GM21786 (cell line): ENCODE measurements at regions not wholly inside any gene's neighbourhood (a gene's known extent, or its start where the extent isn't known, plus 50 kb on each side); places are given as distances from the start of the nearest gene placed in this dataset.
"Not testable (repeated sequence)": the region's sequence is repeated elsewhere in the genome, so short reads cannot be mapped to it uniquely, and the experiment has no call there.

Experiments used
- ATAC-seq: cut with Tn5 transposase; IDR thresholded peaks from one replicate; pipeline ENCODE4 v1.9.1; 2021; ENCODE audit not compliant: unreplicated experiment

DNA sequence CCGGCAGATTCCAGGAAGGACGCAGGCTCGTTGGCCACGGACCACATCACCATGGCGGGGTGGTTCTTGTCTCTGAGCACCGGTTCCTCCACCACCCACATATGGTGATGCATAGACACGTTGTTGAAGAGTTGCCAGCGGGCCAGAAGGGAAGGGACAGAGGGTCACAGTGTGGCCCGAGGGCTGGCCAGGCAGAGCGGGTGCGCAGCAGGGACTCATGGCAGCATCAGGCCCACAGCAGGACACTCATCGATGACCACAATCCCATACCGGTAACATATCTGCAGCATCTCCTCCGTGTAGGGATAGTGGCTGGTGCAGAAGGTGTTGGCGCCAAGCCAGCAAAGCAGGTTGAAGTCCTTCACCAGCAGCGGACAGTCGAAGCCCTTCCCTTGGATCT lies 469.2 kb upstream of the FAM174A start:
- ATAC-seq, result not testable (repeated sequence)

DNA sequence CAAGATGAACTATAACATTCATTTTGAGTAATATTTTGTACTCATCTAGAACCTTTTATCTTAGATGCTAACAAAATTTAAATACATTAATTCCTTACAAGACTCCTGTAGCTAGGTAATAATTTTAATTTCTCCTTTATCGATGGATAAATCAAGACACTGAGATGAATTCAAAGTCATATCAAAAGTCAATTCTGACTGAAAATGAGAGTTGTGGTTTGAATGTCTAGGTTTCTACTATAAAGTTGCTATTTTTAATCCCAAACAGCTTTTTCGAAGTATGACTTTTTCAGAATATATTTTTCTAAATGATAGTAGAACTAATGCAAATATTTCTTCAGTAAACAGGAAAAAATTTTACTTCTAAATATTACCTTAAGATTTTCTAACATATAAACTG lies 491.7 kb upstream of the FAM174A start:
- ATAC-seq, result no peak

DNA sequence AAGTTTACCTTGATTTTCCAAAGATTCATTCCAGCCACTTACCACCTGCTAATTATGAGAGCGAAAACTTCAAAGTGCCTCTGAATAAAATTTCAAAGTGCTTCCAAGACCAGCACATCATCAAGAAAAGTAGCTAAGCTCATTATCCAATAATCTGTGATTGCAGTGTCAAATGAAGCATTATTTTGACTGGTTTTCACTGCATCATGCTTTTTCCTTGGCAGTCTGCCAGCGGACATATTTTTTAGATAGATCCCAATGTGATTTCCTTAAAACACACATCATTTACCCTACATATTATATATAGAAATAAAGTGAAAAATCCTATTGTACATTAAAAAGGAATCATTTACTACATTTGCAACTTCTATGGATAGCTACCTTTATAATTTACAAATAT lies 508.6 kb upstream of the FAM174A start:
- no peak for ATAC-seq

DNA sequence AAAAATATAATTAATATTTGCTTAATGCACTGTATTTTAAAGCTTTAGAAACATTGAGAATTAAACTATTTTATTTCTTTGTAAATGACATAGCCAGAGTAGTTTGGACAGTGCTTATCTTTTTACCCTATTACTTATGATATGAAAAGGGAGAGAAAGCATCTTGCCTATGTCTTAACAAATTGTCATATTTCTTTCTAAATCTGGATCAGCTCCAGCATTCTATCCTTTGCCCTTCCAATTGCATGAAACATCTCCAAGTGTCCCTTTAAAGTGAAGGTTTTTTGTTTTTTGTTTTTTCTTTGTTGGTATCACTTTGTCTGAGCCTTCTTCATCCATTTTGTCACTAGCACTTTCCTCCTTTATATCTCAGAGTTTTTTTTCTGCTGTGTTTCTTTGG lies 511.6 kb upstream of the FAM174A start:
- no peak for ATAC-seq

DNA sequence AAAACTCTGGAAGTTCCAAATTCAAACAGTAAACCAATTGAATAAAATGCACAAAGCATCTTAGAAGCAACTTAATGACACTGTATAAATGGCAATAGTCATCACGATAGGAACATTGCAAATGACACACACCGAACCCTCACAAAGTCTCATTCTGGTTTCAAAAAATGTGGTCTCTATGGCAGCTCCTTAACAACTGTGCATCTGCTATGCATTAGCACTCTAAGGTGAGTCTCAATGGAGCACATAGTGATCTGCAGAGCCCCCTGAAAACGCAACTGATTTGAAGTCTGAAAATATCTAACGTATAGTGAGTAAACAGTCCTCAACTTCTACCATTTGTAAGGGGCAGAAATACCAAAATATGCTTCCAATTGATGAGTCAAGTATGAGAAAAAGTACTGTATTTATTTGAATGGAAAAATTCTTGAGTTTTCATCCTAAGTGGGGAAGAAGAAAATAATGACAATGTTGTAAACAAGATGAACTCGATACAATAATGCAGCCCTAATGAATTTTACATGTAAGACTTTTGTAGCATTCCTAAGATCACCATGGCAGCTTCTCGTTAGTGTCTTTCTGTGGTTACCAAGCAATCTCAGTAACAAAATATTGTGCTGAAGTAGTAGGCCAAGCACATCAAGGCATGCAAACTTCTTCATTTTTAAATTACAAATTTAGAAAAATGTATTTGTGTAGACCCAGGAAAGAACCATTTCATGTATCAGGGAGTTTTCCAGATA lies 517.5 kb upstream of the FAM174A start:
- ATAC-seq, result no peak

DNA sequence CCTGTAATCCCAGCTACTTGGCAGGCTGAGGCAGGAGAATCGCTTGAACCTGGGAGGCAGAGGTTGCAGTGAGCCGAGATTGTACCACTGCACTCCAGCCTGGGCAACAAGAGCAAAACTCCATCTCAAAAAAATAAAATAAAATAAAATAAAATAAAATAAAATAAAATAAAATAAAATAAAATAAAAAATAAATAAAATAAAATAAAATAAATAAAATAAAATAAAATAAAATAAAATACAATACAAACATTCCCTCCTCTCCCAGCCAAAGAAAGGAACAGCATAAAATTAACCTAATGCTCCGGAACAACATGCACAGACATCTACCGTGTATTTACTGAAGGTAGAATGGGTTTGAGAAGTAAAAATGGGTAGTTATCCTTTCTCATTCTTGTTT lies 521.9 kb upstream of the FAM174A start:
- not testable (repeated sequence) for ATAC-seq

DNA sequence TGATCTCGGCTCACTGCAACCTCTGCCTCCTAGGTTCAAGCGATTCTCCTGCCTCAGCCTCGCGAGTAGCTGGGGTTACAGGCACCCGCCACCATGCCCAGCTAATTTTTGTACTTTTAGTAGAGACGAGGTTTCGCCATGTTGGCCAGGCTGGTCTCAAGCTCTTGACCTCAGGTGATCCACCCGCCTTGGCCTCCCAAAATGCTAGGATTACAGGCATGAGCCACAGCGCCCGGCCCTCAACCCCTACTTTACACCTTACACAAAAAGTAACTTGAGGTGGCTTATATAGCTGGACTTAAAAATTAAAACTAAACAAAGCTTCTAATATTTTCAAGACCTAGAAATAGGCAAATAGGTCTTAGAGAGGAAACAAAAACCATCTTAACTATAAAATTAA lies 524.0 kb upstream of the FAM174A start:
- ATAC-seq, result not testable (repeated sequence)

DNA sequence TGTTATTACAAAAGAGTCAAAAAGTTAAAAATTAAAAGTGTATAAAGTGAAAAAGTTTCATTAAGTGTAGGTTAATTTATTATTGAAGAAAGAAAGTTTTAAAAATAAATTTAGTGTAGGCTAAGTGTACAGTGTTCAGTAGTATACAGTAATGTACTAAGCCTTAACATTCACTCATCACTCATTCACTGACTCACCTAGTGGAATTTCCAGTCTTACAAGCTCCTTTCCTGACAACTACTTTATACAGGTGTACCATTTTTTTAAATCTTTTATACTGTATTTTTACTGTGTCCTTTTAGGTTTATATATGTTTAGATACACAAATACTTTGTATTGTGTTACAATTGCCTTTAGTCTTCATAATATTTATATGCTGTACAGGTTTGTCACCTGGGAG lies 530.2 kb upstream of the FAM174A start:
- no peak for ATAC-seq

DNA sequence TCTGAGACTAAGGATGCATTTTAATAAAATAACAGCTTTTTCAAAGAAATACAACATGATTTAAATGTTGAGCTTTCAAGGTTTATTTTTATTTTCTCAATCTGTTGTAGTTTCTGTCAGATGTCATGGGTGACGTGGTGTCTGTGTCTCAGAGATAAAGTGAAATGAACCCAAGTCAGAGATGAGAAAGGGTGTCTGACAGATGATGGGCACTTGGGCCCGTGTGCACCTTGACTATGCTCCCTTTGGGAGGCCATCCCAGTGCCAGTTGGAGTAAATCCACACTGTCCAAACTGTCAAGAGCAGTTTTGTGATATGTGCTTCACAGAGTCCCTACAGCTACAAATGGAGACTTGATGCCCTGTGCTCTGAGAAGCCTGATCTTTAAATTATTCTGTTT lies 536.9 kb upstream of the FAM174A start:
- ATAC-seq, result no peak

DNA sequence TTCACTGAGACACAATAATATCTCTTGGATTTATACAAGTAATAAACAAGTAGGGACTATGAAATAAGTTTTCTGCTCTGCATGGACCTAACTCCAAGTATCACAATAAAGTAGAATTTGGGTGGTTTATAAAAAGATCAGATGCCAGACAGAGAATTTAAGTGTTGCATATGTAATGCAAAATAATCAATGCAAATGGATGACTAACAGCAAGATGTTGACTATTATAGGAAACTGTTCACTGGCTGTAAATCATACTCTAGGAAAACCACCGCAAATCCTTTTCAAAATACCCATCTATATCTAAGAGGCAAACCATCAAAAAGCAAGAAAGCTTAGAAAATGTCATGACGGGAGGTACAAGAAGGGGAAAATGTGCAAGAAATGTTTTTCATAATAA lies 539.8 kb upstream of the FAM174A start:
- no peak for ATAC-seq

DNA sequence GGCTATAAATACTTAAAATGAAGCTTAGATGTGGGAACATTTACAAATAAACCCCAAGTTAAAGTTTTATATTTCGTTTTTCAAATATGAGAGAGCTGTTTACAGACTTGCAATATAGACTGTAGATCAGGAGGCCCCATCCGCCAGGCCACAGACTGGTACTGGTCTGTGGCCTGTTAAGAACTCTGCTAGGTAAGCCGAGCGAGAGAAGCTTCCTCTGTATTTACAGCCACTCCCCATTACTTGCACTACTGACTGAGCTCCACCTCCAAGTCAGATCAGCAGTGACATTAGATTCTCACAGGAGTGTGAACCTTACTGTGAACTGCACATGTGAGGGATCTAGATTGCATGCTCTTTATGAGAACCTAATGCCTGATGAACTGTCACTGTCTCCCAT lies 561.4 kb upstream of the FAM174A start:
- ATAC-seq, result no peak

DNA sequence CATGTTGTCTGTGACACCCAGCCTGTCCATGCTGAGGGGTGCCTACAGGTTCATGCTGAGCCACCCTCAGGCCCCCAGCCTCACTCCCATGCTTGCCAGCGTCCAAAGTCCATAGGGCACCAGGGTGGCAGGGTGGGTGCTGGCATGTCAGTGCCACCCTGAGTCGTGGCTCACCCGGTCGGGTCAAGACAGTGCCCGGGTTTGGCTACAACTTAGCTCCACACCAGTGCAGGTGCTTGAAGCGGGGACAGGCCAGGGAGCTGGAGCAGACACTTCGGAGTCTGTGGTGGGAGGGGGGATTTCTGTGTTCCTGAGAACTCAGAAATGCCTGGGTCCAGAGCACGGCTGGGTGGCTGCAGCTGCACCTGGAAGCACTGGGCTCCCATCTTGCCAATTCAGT lies 579.2 kb upstream of the FAM174A start:
- no peak for ATAC-seq

DNA sequence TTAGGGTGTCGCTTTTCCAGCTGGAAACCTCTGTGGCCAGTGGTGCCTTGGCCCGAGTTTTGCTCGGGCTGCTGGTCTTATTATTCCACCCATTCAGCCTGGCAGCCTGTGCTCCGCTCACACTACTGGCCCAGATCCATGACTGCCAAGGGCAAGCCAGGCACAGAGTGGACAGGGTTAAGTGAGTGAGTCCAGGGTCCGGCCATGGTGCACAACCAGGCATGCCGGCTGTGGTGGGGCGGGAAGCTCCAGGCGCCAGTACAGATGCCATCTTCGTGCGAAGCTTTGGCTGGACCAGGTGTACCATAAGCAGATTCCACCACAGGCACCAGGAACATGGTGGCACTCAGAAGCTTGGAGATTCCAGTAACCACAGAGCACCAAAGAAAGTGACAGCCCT lies 580.2 kb upstream of the FAM174A start:
- no peak for ATAC-seq

DNA sequence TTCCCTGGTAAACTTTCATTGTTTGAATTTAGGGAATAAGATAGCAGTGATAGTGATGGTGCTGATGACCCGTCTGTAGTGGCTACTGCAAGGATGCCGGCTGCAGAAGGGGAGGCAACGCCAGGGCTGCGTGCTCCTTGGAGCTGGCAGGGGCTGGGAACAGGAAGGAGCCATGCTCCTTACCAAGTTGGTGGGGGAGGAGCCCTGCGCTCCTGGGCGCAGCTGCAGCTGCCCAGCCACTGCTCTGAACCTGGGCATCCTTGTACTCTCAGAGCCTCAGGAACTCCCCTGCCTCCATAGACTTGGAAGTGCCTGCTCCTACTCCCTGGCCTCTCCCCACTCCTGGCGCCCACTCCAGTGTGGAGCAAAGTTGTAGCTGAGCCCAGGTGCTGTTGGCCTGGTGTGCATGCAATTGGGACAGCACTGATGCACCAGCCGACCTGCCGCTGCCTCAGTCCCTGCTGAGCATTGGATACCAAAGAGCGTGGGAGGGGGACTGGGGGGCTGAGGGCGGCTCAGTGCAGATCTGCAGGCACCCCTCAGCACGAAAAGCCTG lies 585.1 kb upstream of the FAM174A start:
- no peak for ATAC-seq

DNA sequence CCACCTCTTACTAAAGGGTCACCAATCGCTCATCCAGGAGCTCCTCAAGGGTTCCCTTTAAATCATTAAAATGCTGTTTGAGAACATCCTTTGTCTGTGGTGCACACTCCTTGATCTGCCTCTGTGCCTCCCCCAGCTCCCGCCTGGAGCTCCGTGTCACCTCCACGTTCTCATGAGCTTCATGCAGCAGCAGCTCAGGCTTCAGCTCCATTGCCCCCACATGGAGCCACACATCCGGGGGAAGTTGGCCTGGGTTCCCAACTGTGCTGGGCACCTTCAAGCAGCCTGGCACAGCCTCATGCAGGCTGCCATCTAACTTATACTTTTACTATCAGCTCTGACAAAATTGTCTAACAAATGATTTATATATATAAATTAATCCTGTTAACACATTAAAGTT lies 585.8 kb upstream of the FAM174A start:
- ATAC-seq, result no peak

DNA sequence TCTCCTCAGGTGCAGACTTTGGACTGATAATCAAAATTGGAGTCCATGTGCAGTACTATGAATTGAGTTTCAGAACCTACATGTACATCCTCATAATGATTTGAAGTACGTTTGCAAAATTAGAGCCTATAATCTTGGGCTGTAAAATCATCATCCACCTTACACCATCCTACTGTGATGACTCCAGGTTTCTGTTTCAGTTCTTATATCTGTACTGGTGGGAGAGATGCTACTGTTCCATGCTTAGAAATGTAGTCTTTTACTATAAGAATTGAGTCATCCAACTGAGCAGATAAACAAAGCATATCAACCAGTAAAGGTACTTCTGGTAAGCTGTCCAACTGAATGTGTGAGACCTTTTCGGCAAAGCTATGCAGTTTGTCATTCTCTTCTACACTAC lies 586.3 kb upstream of the FAM174A start:
- ATAC-seq, result no peak

DNA sequence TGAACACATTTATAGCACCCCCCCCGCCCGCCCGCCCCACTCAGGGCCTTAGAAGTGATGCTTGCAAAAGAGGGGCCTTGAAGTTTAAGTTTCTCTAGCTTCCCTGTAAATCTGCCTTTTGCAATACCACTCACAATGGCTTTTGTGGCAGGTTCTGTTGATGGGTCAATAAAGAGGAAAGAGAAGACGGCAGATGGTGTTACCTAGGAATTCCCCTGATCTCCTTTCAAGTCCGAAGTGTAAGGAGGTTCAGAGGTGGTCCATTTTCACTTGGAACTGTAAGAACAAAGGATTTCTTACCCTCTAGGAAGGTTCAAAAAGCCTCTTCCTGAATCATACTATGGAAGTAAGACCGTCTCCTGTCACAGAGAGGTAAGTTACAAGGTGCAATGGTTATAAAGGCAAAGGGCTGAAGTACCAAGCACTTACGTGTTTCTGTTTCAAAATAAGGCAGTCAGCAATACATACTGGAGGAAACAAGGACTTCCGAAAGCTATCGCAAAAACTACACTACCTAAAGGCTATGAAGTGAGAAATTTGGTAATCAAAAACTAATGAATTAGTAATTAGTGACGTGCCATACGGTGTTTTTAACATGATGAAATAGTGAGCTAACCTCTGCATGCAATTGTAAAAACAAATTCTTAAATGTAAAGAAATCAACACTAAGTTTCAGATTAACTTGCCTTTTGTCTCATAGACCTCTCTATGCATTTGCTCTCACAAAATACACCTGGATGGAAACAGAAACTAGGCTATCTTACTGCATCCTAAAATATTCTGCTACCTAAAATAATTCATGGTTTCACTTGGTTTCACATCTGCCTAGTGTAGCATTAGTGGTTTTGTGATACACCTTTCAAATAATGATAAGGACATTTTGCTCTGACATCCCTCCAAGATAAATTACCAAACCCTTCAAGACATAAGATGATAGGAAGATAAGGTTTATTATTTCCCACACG lies 589.4 kb upstream of the FAM174A start:
- ATAC-seq, result no peak

DNA sequence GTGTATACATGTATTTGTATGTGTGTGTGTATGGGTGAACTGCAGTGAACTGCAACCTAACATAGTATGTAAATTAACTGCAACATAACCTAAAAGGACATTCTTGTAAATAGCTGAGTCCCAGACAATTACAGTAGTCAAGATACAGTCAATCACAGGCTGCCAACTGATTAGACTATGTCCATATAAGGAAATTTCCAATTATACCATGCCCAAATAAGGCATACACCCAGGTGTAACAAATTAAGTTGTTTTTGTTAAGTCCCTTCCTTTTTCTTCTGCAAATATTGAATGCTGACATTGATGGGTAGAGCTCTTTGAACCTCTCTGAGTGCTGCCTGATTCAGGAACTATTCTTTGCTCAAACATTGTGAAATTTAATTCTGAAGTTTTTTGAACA lies 594.6 kb upstream of the FAM174A start:
- ATAC-seq, result no peak

DNA sequence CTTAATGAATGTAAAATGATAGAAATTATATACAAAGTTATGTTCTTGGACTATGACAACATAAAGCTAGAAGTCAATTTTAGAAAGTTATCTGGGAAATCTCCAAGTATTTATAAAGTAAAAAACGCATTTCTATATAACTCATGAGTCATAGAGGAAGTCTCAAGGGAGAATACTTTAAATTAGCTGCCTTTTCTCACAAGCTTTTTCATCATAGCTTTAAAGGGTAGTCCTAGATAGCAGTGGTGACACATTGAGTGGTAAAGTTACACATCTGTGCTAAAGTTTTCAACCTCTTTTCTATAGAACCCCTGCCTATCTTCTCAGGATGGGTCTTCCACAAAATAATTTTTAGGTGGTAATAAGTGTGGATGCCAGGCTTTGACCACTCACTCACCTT lies 598.3 kb upstream of the FAM174A start:
- ATAC-seq, result no peak

DNA sequence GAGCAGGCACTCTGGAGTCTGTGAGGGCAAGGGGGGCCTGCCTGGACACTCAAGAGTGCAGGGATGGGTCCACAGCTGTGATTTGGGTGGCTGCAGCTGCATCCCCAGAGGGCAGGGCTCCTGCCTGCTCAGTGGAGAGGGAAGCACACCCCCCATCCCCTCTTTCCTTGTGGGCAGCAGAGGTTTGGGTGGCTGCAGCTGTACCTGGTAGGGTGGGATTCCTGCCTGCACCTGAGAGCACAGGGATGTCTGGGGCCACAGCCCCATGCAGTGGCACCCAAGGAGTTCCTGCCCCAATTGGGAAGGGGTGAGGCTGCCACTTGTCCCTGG lies 605.4 kb upstream of the FAM174A start:
- no peak for ATAC-seq

DNA sequence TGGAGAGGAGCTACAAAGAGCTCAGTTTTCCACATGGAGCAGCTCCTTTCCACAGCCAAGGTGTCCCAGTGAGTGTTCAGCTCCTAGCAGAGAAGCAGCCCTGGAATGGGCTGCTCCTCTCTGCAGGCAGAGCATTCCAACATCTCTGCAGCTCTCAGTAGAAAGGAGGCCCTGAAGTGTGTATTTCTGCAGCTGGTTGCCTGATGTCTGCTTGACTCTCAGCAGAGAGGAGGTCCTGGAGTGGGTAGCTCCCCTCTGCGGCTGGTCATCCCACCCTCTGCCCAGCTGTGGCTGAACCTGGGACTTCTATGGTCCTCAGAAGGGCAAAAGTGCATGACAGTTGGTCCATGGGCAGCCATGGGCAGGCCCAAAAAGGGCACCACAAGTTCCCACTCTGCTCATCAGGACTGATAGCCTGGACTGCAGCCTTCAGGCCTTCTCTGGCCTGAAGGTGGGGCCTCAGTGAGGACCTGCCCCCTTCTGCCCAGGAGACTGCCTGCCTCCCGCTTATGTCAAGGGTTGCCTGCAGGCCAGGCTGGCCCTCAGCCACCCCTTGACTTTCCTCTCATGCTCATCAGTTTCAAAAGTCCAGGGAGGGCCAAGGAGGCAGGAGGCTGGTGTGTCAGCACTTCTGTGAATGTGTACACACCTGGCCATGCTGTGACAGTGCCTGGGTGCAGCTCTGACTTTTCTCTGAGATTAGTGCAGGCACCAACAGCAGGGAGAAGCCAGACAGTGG lies 605.9 kb upstream of the FAM174A start:
- no peak for ATAC-seq
